ENCODE measurements at regions not wholly inside any gene's neighbourhood (a gene's known extent, or its start where the extent isn't known, plus 50 kb on each side); places are given as distances from the start of the nearest gene placed in this dataset.
A peak's percentile ranks its signal among the peaks of the same experiment; 100 is the strongest.

DNA sequence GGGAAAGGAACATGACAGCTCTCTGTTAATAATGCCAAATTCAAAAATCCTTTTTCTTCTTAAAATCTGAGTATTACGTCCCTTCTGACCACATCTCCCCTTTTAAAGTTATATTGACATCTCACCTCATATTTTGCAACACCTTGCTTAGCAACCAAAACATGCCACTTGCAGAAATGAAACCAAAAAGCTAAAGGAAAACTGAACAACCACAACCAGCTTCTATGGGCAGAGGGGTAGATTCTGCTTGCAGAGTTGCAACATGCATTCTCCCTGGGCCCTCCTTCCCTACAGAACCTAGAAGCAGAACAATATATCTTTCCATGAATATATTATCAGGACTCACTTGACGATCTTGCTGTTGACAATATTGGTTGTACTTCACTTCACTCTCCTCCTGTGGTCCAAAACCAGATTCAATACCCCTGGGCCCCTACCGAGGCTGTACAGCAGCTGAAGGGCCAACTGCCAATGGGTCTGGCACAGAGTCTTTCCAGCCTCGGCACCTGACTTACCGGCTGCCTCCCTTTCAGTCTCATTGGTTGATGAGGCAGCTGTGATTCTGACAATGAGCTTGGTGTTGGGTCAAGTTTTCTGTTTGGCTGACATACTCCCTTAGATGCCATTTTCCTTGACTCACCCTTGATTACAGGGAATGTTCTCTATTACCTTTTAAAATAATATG lies 616.6 kb downstream of the ZEB2 start:
- Mint-ChIP-seq H3K9me3 (ENCODE audit: unreplicated experiment) (no peaks in the 10 kb centered on the region), H3K4me1 (ENCODE audit: unreplicated experiment) (no peaks in the 10 kb centered on the region), H3K4me3 (ENCODE audit: unreplicated experiment) (no peak overlapping the region), H3K27me3 (ENCODE audit: unreplicated experiment) (peaks cover 2% of the 10 kb centered on the region), H3K36me3 (ENCODE audit: low read depth, unreplicated experiment) (no peaks in the 10 kb centered on the region), H3K27ac (ENCODE audit: unreplicated experiment) (no peak overlapping the region)
- TF ChIP-seq, protein P1, sequence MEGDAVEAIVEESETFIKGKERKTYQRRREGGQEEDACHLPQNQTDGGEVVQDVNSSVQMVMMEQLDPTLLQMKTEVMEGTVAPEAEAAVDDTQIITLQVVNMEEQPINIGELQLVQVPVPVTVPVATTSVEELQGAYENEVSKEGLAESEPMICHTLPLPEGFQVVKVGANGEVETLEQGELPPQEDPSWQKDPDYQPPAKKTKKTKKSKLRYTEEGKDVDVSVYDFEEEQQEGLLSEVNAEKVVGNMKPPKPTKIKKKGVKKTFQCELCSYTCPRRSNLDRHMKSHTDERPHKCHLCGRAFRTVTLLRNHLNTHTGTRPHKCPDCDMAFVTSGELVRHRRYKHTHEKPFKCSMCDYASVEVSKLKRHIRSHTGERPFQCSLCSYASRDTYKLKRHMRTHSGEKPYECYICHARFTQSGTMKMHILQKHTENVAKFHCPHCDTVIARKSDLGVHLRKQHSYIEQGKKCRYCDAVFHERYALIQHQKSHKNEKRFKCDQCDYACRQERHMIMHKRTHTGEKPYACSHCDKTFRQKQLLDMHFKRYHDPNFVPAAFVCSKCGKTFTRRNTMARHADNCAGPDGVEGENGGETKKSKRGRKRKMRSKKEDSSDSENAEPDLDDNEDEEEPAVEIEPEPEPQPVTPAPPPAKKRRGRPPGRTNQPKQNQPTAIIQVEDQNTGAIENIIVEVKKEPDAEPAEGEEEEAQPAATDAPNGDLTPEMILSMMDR (IDR thresholded peaks at IDR 0.05; ENCODE audit: unreplicated experiment), result no peak
- DNase-seq (ENCODE audit: low spot score), result no peak

DNA sequence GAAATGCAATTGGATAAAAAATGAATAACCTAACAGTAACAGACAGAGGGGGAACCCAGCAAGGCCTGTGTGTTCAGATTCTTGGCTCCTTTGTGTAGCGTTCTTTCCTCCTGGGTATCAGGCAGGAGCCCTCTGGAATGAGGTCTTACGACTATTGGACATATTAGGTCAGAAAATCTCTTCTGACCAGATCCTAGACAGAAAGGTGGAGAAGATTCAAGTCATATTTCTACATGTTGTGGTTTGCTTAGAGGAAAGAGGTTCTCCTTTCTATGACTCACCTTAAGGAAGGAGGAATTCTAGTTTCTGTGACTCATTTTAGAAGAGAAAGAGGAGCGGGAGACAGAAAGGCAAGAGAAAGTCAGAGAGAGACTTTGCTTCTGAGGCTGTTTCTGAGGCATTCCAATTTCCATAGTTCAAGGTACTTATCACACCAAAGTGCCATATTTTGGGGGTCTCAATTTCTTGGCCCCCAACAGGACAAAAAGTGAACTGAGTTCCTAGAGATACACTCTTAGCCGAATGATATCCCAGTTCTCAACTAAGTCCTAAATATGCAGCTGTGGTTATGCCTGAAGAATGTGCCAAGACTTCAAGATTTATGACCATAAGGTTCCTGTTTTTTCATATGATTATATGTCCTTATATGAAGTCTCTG lies 618.6 kb downstream of the ZEB2 start:
- H3K27ac Mint-ChIP-seq (ENCODE audit: unreplicated experiment), result no peak overlapping the region
- H3K9me3 Mint-ChIP-seq (ENCODE audit: unreplicated experiment), result no peaks in the 10 kb centered on the region
- no peaks in the 10 kb centered on the region for H3K4me1 Mint-ChIP-seq (ENCODE audit: unreplicated experiment)
- no peaks in the 10 kb centered on the region for H3K36me3 Mint-ChIP-seq (ENCODE audit: low read depth, unreplicated experiment)
- DNase-seq (ENCODE audit: low spot score), result no peak
- no peak overlapping the region for H3K4me3 Mint-ChIP-seq (ENCODE audit: unreplicated experiment)
- peaks cover 2% of the 10 kb centered on the region for H3K27me3 Mint-ChIP-seq (ENCODE audit: unreplicated experiment)
- TF ChIP-seq, protein P1 (IDR thresholded peaks at IDR 0.05; ENCODE audit: unreplicated experiment), result peak; percentile 52

- Mint-ChIP-seq H3K9me3 (ENCODE audit: unreplicated experiment) (no peaks in the 10 kb centered on the region), H3K36me3 (ENCODE audit: low read depth, unreplicated experiment) (no peaks in the 10 kb centered on the region), H3K4me1 (ENCODE audit: unreplicated experiment) (no peaks in the 10 kb centered on the region), H3K4me3 (ENCODE audit: unreplicated experiment) (no peak overlapping the region), H3K27me3 (ENCODE audit: unreplicated experiment) (peaks cover 2% of the 10 kb centered on the region), H3K27ac (ENCODE audit: unreplicated experiment) (no peak overlapping the region)
- no peak for DNase-seq (ENCODE audit: low spot score)
- TF ChIP-seq, protein P1 (IDR thresholded peaks at IDR 0.05; ENCODE audit: unreplicated experiment), result no peak
These were observed 619.9 kb downstream of the ZEB2 start for GRCh38 chr2:143899987-143900386.

GRCh38 chr2:143893371-143893770 lies 626.5 kb downstream of the ZEB2 start:
- no peak for DNase-seq (ENCODE audit: low spot score)
- TF ChIP-seq, protein P1 (IDR thresholded peaks at IDR 0.05; ENCODE audit: unreplicated experiment), result no peak
- no peaks in the 10 kb centered on the region for H3K36me3 Mint-ChIP-seq (ENCODE audit: low read depth, unreplicated experiment)
- H3K9me3 Mint-ChIP-seq (ENCODE audit: unreplicated experiment), result no peaks in the 10 kb centered on the region
- no peak overlapping the region for H3K4me3 Mint-ChIP-seq (ENCODE audit: unreplicated experiment)
- no peak overlapping the region for H3K27ac Mint-ChIP-seq (ENCODE audit: unreplicated experiment)
- H3K4me1 Mint-ChIP-seq (ENCODE audit: unreplicated experiment), result peaks cover 3% of the 10 kb centered on the region
- H3K27me3 Mint-ChIP-seq (ENCODE audit: unreplicated experiment), result no peaks in the 10 kb centered on the region

DNA sequence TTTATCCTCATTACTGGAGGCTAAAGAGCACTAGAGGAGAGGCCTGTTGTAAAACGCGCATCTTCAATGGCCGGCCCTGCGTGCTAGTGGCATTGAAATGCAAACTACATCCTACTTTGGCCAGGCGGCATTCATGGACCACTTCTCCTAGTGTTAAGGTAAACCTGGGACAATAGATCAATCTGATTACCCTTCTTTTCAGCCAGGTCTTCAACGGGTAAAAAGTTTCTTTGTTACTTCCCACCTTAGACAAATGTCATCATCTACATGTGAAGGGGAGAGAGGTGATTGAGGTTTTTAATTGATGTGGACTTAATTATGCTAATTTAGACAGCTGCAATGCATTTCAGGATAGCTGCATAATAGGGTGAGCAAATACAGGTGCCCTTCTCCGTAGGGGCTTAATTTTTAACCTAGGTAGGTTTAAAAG lies 628.0 kb downstream of the ZEB2 start:
- Mint-ChIP-seq H3K4me1 (ENCODE audit: unreplicated experiment) (peaks cover 3% of the 10 kb centered on the region), H3K9me3 (ENCODE audit: unreplicated experiment) (no peaks in the 10 kb centered on the region), H3K36me3 (ENCODE audit: low read depth, unreplicated experiment) (no peaks in the 10 kb centered on the region), H3K4me3 (ENCODE audit: unreplicated experiment) (no peak overlapping the region), H3K27me3 (ENCODE audit: unreplicated experiment) (no peaks in the 10 kb centered on the region), H3K27ac (ENCODE audit: unreplicated experiment) (no peak overlapping the region)
- TF ChIP-seq, protein P1 (IDR thresholded peaks at IDR 0.05; ENCODE audit: unreplicated experiment), result no peak
- no peak for DNase-seq (ENCODE audit: low spot score)
